ENCODE measurements at regions not wholly inside any gene's neighbourhood (a gene's known extent, or its start where the extent isn't known, plus 50 kb on each side); places are given as distances from the start of the nearest gene placed in this dataset.

DNA sequence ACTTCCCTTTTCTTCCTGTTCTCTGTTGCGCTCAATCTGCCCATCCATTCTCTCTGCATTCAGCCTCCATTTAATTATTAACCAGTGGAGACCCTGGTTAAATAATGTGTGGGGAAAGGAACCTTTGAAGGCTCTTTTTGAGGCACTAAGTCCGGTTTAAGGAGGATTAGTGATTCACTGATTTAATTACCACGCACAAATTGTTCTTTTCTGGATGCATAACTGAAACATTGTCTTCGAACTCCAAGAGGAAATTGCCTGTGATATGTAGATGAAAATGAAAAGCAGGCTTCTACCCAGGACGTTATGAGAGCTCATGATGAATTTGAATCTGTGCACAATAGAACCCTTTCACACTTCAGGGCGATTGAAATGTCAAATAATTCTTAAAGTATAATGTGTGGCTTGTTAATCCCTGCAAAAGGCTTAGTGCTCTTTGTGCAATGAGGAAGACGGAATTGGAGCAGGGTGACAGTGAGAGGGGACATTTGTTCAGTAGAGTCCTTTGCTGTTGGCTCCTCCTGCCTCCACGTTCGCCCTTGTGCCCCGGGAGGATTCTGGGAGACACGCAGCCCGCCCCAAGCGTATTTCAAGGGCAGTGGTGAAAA is 51.1 kb upstream of the ZNF236 start:
- Mint-ChIP-seq H3K4me3 (no peak overlapping the region), H3K27ac (no peak overlapping the region), H3K9me3 (peaks cover 6 to 15% of the 10 kb centered on the region in 2 donors), H3K36me3 (ENCODE audit: insufficient read depth in 2 of 2) (peaks cover 2 to 3% of the 10 kb centered on the region in 2 donors), H3K27me3 (ENCODE audit: low read depth) (peaks cover 25% of the 10 kb centered on the region), H3K4me1 (ENCODE audit: low read depth) (no peaks in the 10 kb centered on the region)
- DNase-seq (no peak), ATAC-seq (replicated peaks in 1 of 2) (no peak)

DNA sequence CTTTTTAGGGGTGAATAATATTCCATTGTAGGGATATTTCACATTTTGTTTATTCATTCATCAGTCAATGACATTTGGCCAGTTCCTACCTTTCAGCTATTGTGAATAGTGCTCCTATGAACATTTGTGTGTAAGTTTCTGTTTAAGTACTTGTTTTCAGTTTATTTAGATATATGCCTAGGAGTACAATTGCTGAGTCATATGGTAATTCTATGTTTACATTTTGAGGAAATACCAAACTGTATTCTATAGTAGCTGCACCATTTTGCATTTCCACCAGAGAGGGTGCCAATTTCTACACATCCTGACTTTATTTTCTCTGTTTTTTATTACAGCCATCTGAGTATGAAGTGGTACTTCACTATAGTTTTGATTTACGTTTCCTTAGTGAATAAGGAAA is 54.4 kb upstream of the ZNF236 start:
- H3K9me3 Mint-ChIP-seq: peaks cover 6 to 15% of the 10 kb centered on the region in 2 donors
- no peak overlapping the region for H3K4me3 Mint-ChIP-seq
- H3K4me1 Mint-ChIP-seq (ENCODE audit: low read depth): no peaks in the 10 kb centered on the region
- H3K27ac Mint-ChIP-seq: no peak overlapping the region
- ATAC-seq (replicated peaks in 1 of 2) (no peak), DNase-seq (no peak)
- peaks cover 30% of the 10 kb centered on the region for H3K27me3 Mint-ChIP-seq (ENCODE audit: low read depth)
- peaks cover 2 to 3% of the 10 kb centered on the region in 2 donors for H3K36me3 Mint-ChIP-seq (ENCODE audit: insufficient read depth in 2 of 2)

DNA sequence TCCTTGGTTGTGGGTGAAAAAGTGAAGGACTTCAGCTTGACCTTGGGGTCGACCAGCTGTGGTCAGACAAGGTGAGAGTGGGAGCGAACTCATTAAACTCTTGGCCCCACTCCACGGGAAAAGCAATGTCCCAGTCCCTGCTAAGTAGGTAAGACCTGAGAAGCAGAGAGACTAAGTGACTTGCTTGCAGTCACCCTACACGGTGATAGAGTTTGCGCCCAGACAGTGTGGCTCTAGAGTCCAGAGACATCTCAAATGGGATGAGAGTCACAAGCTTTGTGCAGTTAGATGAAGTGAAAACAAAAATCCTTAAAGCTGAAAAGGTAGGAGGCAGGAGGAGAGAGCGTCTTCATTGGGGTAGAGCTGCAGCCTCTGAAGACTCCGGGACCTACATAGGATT is 55.9 kb upstream of the ZNF236 start:
- no peak overlapping the region for H3K27ac Mint-ChIP-seq
- no peak overlapping the region for H3K4me3 Mint-ChIP-seq
- ATAC-seq (replicated peaks in 1 of 2): no peak
- no peak for DNase-seq
- peaks cover 2 to 3% of the 10 kb centered on the region in 2 donors for H3K36me3 Mint-ChIP-seq (ENCODE audit: insufficient read depth in 2 of 2)
- no peaks in the 10 kb centered on the region for H3K4me1 Mint-ChIP-seq (ENCODE audit: low read depth)
- peaks cover 6 to 20% of the 10 kb centered on the region in 2 donors for H3K9me3 Mint-ChIP-seq
- peaks cover 20% of the 10 kb centered on the region for H3K27me3 Mint-ChIP-seq (ENCODE audit: low read depth)

DNA sequence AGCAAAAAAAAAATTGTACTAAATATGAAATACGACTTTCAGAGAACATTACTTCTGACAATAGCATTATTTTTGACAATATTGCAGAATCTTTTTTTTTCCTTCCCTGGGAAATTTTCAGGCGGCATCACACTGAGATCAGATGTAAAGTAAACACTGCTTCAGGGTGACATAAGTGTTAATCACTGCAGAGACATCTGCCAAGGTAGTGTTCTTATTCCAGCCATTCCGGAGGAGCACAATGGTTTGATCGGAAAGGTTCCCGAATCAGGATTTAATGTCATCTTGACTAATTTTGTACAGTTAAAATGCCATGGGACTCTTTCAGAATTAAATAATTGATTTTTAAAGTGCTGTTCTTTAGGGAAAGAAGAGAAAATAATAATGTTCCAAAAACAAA is 56.7 kb upstream of the ZNF236 start:
- ATAC-seq (replicated peaks in 1 of 2): no peak

DNA sequence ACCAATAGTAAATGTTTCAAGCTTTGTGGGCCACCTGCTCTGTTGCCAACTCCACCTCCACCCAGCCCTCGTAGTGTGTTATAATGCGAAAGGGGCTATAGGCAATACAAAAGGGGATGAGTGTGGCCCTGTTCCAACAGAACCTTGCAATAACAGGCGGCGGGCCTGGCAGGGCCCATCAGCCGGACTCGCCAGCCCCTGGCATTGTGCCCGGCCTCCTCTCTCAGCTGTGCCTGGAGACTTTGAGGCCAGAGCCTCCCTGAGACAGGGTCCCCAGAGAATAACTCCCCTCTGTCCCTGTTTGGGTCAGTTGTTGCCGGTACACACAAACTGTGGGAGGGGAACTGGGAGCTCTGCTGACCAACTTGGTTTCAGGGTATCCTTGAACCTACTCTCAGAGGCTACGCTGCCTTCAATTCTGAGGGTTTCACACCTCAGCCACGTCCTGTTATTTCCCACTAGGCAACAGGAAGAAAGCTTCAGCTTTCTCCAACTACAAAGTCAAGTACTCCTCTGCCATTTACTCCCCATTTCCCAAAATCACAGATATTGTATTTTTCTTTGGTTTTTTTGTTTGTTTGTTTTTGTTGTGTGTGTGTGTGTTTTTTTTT is 58.0 kb upstream of the ZNF236 start:
- no peak overlapping the region for H3K27ac Mint-ChIP-seq
- H3K27me3 Mint-ChIP-seq (ENCODE audit: low read depth): peaks cover 20% of the 10 kb centered on the region
- no peak overlapping the region for H3K4me3 Mint-ChIP-seq
- peaks cover 6 to 16% of the 10 kb centered on the region in 2 donors for H3K9me3 Mint-ChIP-seq
- ATAC-seq (replicated peaks in 1 of 2): no peak
- H3K36me3 Mint-ChIP-seq (ENCODE audit: insufficient read depth in 2 of 2): peaks cover 2 to 3% of the 10 kb centered on the region in 2 donors
- H3K4me1 Mint-ChIP-seq (ENCODE audit: low read depth): no peaks in the 10 kb centered on the region
- no peak for DNase-seq

More for the DNA sequence above, 56.7 kb upstream of the ZNF236 start:
- H3K27ac Mint-ChIP-seq: no peak overlapping the region
- no peaks in the 10 kb centered on the region for H3K4me1 Mint-ChIP-seq (ENCODE audit: low read depth)
- DNase-seq: no peak
- peaks cover 6 to 16% of the 10 kb centered on the region in 2 donors for H3K9me3 Mint-ChIP-seq
- peaks cover 2 to 3% of the 10 kb centered on the region in 2 donors for H3K36me3 Mint-ChIP-seq (ENCODE audit: insufficient read depth in 2 of 2)
- H3K4me3 Mint-ChIP-seq: no peak overlapping the region
- H3K27me3 Mint-ChIP-seq (ENCODE audit: low read depth): peaks cover 20% of the 10 kb centered on the region

DNA sequence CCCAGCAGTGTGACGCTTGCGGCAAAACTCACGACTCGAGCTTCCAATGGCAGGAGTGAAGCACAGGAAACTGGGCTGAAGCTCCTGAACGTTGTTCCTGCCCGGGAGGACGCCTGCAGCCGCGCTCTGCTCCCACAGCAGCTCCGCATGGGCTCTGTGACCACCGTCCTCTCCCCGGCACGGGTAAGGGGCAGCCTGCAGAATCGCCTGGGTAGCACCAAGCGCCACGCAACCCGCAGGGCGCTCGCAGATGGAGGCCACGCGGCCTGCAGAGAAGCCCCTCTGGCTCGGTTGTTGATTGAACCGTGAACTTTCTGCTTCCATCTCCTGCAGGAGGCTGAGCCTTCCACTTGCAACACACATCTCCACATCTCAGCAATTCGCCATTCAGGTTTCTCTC is 63.3 kb upstream of the ZNF236 start:
- H3K4me3 Mint-ChIP-seq: no peak overlapping the region
- DNase-seq: no peak
- no peak for ATAC-seq (replicated peaks in 1 of 2)
- no peak overlapping the region for H3K27ac Mint-ChIP-seq
- H3K27me3 Mint-ChIP-seq (ENCODE audit: low read depth): no peaks in the 10 kb centered on the region
- no peaks in the 10 kb centered on the region for H3K36me3 Mint-ChIP-seq (ENCODE audit: insufficient read depth in 2 of 2)
- no peaks in the 10 kb centered on the region for H3K4me1 Mint-ChIP-seq (ENCODE audit: low read depth)
- peaks cover 0 to 8% of the 10 kb centered on the region in 2 donors for H3K9me3 Mint-ChIP-seq

DNA sequence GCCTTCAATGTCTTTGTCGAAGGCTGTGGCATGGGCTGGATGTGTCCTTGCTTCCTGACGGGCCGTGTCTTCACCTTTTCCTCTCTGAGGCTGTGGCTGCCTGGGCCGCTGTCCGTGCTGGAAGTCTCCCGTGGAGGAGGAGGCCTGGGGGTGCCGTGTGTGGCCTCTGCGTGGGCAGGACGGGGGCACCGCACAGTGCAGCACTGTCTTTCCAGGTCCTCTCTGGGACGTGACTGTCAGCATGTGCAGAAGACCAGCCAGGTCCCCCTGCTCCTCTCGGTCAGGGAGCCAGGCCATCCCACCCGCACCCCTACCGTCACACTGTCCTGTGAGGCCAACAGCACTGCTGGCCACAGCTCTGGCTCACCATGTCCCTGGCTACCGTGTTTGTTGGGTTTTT is 64.4 kb upstream of the ZNF236 start:
- Mint-ChIP-seq H3K4me1 (ENCODE audit: low read depth) (no peaks in the 10 kb centered on the region), H3K36me3 (ENCODE audit: insufficient read depth in 2 of 2) (no peaks in the 10 kb centered on the region), H3K4me3 (no peak overlapping the region), H3K27ac (peak overlapping the region; percentile 8), H3K9me3 (peaks cover 0 to 8% of the 10 kb centered on the region in 2 donors), H3K27me3 (ENCODE audit: low read depth) (no peaks in the 10 kb centered on the region)
- no peak for ATAC-seq (replicated peaks in 1 of 2)
- DNase-seq: no peak

DNA sequence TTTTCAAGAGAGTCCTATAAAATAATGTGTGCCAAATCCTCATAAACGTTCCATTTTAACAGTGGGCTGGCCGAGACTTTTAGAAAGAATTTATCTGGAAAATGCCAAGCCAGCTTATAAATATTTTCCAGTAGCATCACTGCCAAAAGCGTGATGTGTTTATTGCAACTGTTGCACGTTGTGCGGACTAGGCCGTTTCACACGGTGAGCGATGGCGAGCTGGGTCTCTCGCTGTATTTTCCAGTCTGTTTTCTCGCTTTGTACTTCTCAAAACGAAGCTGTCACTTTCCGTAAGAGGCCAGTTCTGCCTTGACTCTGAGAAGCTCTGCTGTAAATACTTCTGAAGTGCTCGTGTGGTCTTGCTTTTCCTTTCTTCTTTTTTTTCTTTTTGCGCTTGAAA is 65.0 kb upstream of the ZNF236 start:
- Mint-ChIP-seq H3K27me3 (ENCODE audit: low read depth) (no peaks in the 10 kb centered on the region), H3K4me1 (ENCODE audit: low read depth) (no peaks in the 10 kb centered on the region), H3K27ac (peak overlapping the region; percentile 8), H3K9me3 (peaks cover under 1 to 7% of the 10 kb centered on the region in 2 donors), H3K4me3 (no peak overlapping the region), H3K36me3 (ENCODE audit: insufficient read depth in 2 of 2) (peaks cover 0 to 2% of the 10 kb centered on the region in 2 donors)
- DNase-seq (no peak), ATAC-seq (replicated peaks in 1 of 2) (no peak)

DNA sequence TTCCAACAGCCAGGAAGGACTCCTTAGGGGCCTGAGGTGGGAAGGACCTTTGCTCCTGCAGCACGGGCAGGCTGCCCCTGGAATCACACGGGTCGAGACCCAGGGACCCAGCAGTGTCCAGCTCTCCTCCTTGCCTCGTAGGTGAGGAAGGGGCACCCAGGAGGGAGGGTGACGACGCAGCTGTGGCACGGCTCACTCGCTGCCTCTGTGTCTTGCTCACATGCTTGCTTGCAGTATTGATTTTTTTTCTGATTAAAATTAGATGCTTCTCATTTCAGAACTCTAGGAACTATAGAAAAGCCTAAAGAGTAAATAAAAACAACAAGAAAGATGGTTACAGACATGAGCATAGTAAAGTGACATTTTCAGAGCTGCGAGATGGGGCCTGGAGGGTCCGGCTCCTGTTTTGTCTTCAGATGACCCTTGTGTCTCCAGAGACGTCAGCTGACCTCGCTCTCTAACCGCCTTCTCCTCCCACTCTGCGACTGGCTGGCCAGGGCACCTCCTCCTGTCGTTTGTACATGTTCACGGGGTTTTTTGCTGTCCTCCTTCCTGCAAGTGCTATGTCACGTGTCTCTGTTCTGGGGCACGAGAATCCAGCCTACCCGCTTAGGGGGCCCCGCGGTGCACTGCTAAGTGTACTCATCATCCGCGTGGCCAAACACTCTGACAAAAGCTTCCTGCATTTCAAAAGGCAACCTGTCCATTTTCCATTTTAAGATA is 65.7 kb upstream of the ZNF236 start:
- H3K27ac Mint-ChIP-seq: no peak overlapping the region
- no peak overlapping the region for H3K4me3 Mint-ChIP-seq
- peaks cover 0 to 4% of the 10 kb centered on the region in 2 donors for H3K36me3 Mint-ChIP-seq (ENCODE audit: insufficient read depth in 2 of 2)
- H3K4me1 Mint-ChIP-seq (ENCODE audit: low read depth): no peaks in the 10 kb centered on the region
- H3K27me3 Mint-ChIP-seq (ENCODE audit: low read depth): no peaks in the 10 kb centered on the region
- H3K9me3 Mint-ChIP-seq: peaks cover 2 to 3% of the 10 kb centered on the region in 2 donors
- DNase-seq: no peak
- no peak for ATAC-seq (replicated peaks in 1 of 2)

DNA sequence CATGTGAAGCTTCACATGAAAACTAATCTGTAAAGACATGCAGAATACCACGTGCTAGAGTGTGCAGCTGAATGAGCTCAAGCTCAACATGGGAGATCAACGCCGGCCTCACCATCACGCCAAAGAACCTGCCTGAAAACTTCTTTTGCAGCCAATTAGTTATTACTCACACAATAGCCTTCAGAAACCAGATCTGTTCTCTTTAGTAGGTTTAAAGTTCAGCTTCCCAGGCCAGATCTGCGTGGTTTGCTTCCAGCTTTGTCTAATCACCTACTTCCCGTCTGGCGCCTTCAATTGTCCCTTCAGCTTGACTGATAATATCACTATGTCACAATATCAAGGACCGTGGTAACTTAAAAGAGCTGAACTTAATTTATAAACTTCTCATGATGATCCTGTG is 68.0 kb upstream of the ZNF236 start:
- Mint-ChIP-seq H3K4me3 (no peak overlapping the region), H3K27ac (no peak overlapping the region), H3K4me1 (ENCODE audit: low read depth) (no peaks in the 10 kb centered on the region), H3K36me3 (ENCODE audit: insufficient read depth in 2 of 2) (peaks cover 5 to 13% of the 10 kb centered on the region in 2 donors), H3K9me3 (peaks cover 0 to 9% of the 10 kb centered on the region in 2 donors), H3K27me3 (ENCODE audit: low read depth) (no peaks in the 10 kb centered on the region)
- no peak for DNase-seq
- no peak for ATAC-seq (replicated peaks in 1 of 2)

DNA sequence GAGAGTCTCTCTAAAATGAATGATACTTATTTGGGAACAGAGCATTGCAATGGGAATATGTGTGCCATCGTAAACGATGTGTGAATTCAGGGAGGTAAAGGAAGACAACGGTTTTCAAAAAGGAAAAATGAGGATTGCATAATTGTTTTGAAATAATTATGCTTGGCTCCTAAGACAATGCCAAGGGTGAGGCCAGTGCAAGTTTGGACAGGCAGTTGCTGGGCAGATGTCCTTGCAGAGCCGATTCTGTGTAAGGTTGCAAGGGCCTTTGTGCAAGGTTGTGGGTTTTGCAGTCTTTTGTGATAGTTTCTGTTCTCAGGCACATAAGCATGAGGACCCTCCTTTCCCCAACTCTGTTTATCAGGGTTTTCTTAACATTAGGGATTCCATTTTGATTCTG is 70.0 kb upstream of the ZNF236 start:
- Mint-ChIP-seq H3K36me3 (ENCODE audit: insufficient read depth in 2 of 2) (peaks cover 8 to 20% of the 10 kb centered on the region in 2 donors), H3K27me3 (ENCODE audit: low read depth) (no peaks in the 10 kb centered on the region), H3K27ac (no peak overlapping the region), H3K4me3 (no peak overlapping the region), H3K4me1 (ENCODE audit: low read depth) (no peaks in the 10 kb centered on the region), H3K9me3 (peaks cover 0 to 9% of the 10 kb centered on the region in 2 donors)
- ATAC-seq (replicated peaks in 1 of 2) (no peak), DNase-seq (no peak)

DNA sequence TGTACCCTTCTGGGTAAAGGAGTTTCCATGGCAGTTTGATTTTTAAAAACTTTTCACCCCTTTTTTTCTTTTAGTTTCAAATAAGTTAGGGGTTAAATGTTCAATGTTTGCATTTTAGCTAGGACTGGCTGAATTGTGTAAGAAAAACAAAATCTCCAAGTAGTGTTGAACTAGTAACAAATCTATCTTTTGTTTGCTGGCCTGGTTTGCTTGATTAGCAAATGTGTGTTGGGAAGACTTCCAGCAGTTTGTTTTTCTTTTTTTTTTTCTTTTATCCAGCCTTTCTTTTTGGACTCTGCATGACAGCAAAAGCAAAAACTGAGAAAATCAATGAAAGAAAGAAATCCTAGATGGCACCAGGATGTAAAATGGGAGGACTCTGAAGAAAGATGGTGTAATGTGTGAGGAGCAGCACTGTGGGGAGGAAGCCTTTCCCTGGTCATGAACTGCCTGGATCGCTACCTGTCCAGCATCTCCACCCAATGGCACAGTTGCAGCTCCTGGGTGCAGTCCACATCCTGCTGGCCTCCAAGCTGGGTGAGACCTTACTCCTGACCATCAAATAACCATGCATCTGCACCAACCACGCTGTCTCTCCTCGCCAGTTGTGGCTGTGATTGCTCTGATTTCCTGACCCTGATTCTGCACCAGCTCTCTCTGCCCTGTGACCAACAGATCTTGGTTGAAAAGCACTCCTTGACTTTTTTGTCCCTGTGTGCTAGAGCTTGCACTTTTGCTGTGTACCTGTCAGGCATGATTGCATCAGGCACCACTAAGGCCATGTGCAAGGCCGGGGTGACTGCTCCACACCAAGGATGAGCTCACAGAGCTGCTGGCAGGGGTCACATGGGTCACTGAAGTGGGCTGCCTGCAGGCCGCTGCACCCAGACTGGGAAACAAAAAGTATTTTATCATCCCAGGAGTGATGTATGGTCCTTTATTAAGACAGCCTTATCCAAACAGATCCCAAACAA is 71.2 kb upstream of the ZNF236 start:
- Mint-ChIP-seq H3K27me3 (ENCODE audit: low read depth) (no peaks in the 10 kb centered on the region), H3K9me3 (peaks cover under 1 to 13% of the 10 kb centered on the region in 2 donors), H3K4me1 (ENCODE audit: low read depth) (no peaks in the 10 kb centered on the region), H3K27ac (no peak overlapping the region), H3K4me3 (no peak overlapping the region), H3K36me3 (ENCODE audit: insufficient read depth in 2 of 2) (peaks cover 8 to 20% of the 10 kb centered on the region in 2 donors)
- DNase-seq: no peak
- ATAC-seq (replicated peaks in 1 of 2): no peak
